Glomerular endothelial cell (primary cell): ENCODE measurements at regions not wholly inside any gene's neighbourhood (a gene's known extent, or its start where the extent isn't known, plus 50 kb on each side); places are given as distances from the start of the nearest gene placed in this dataset.
"Not testable (repeated sequence)": the region's sequence is repeated elsewhere in the genome, so short reads cannot be mapped to it uniquely, and the experiment has no call there.

Experiments
- DNase-seq: peaks from one replicate; pipeline ENCODE4 v3.0.0-alpha.2; 2011; ENCODE audit warnings: low read depth, low spot score; ENCODE audit errors: extremely low read depth

DNA sequence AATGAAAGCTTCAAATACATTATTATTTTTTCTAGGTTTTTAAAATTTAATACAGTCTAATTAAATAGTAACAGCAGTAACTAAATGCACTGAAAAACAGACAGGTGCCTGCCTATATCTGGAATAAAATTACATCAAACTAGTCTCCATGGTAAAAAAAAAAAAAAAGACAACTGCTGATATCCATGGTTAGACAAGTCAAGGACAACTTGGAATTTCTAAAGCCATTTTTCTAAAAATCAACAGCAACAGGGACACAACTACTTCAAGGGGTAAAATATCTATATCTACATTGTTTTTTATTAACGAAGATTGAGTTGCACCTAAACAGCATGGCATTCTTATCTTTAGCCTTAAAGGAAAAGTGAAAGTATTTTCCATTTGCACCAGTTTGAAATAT lies 74.7 kb upstream of the VPREB1 start:
- no peak for DNase-seq

GRCh38 chr22:22168941-22169867 lies 75.4 kb upstream of the VPREB1 start:
- DNase-seq, result no peak

- DNase-seq, result no peak
These were observed 76.2 kb upstream of the VPREB1 start for GRCh38 chr22:22168190-22168940.

GRCh38 chr22:22167791-22168189 lies 76.8 kb upstream of the VPREB1 start:
- no peak for DNase-seq

- DNase-seq, result no peak
These were observed 77.5 kb upstream of the VPREB1 start for GRCh38 chr22:22166941-22167713.

- DNase-seq, result no peak
These were observed 78.5 kb upstream of the VPREB1 start for GRCh38 chr22:22165936-22166710.

- DNase-seq, result no peak
These were observed 79.9 kb upstream of the VPREB1 start for GRCh38 chr22:22164541-22165272.

DNA sequence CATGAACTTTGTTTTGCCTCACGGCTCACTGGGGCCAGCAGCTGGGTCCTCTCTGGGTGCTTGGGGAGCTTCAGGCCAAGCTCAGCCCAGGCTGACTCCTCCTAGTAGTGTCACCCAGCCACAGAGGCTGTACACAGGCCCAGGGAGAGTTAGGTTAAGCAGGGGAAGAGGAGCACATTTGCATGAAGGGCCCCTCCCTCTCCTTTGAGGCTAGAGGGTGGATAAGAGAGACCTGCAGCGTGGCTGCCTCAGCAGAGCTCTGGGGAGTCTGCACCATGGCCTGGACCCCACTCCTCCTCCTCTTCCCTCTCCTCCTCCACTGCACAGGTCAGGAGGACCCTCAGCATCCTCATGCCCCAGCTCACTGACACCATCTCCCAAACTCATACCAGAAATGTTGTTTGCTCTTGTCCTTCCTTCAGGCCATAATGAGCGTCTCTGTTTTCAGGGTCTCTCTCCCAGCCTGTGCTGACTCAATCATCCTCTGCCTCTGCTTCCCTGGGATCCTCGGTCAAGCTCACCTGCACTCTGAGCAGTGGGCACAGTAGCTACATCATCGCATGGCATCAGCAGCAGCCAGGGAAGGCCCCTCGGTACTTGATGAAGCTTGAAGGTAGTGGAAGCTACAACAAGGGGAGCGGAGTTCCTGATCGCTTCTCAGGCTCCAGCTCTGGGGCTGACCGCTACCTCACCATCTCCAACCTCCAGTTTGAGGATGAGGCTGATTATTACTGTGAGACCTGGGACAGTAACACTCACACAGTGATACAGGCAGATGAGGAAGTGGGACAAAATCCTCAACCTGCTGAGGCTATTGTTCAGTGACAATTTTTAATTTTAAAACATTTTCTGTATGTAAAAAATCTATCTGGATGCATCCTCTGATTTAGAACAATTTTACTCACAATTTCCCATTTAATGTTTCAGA lies 82.4 kb upstream of the VPREB1 start:
- no peak for DNase-seq

- DNase-seq, result not testable (repeated sequence)
These were observed 83.8 kb upstream of the VPREB1 start for GRCh38 chr22:22160768-22161167.

DNA sequence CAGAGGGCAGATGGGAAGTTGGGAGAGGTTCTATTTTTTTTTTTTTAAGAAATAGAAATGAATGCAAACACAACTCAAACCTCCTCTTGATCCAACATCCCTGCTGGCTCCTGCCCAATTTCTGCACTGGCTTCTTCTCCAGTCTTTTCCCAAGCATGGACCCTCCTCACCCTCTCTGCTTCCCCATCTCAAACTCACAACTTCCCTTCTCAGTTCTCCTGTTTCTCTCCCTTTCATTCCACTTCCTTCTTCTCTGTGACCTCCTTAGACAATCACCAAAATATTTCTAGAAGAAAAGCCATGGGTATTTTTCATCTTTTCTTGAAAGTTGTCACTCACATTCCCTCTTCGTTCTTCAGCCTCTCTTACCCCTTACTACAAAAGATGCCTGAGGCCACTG lies 85.2 kb upstream of the VPREB1 start:
- no peak for DNase-seq

DNA sequence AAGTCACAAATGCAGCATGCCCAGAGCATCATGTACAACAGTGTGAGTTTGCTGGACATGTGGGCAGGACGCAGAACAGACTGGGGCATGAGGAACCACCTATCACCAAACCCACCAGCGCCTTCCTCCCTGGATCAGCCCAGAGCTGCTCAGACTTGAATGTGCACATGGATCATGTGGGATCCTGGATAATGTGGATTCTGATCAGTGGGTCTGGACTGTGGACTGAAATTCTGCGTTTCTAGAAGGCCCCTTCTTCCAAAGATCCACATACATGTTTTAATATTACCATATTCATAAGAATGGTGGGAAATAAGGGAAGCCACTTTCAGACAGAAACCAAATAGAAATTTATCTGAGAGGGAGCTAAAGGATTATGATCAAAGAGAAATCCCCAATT lies 85.6 kb upstream of the VPREB1 start:
- DNase-seq, result no peak

- no peak for DNase-seq
These were observed 86.3 kb upstream of the VPREB1 start for GRCh38 chr22:22158207-22158816.

DNA sequence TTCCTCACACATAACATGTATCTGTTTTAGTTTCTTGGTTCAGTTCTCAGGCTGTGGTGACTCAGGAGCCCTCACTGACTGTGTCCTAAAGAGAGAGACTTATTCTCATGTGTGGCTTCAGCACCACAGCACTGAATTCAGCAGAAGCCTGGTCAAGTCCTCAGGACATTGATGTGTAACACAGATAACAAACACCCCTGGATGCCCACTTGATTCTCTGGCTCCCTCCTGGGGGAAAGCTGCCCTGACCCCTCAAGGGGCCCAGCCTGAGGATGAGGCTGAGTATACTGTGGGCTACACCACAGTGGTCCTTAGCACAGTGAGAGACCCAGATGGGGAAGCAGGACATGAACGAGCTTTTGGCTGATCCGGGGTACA lies 87.2 kb upstream of the VPREB1 start:
- DNase-seq, result no peak

DNA sequence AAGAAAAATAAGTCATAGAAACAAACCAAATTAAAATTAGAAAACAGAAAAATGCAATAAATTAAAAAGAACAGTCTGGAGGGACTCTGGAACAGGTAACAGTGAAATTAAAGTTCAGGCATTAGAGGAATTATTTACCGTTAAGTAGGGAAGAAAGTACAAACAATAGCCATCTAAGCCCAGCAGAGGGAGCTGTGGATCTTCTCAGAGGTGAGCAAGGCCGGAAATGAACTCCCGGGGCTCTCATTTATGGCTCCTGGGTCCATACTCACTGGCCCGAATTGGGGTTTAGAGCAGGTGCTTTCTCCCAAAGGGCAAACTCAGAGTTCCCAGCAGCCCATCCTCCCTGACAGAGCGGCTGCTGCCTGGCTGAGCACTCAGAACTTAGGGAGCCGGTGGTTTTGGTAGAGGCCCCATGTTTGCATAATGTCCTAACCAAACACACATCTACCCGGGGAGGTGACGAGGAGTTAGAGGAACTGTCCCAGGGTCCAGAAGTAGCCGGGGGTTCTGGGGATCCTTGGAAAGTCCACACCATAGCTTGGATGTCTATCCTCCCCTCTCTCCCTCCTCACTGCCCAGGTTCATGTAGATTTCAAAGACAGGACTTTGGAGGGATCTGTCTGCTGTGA lies 87.8 kb upstream of the VPREB1 start:
- peak; percentile 39 for DNase-seq

DNA sequence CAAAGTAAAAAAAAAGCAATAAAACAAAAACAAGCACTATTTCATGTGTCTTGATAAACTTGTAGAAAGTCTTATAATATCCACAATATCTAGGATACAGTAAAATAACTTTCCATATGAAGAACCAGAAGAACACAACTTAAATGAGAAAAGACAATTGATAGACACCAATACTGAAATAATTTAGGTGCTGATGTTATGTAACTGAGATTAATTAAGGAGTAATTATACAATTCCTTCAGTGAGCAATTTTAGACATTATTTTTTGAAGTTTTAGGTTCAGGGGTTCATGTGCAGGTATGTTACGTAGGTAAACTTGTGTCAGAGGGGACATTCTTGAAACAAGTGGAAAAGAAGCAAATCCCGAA lies 88.3 kb upstream of the VPREB1 start:
- DNase-seq, result no peak

DNA sequence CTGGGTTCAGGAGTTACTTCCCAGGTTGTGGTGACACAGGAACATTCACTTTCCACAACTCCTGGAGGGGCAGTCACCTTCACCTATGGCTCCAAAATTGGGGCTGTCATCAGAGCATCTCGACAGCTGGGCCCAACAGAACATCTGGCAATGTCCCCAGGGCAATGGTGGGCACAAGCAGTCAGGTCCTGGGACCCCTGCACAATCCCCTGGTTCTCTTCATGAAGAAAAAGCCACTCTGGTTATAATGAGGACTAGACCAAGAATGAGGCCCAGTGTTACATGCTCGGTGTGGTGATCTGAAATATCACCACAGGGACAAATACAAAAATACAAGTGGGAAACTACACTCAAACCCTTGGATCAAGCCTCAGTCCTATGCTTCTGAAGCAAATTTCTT lies 89.0 kb upstream of the VPREB1 start:
- no peak for DNase-seq

DNA sequence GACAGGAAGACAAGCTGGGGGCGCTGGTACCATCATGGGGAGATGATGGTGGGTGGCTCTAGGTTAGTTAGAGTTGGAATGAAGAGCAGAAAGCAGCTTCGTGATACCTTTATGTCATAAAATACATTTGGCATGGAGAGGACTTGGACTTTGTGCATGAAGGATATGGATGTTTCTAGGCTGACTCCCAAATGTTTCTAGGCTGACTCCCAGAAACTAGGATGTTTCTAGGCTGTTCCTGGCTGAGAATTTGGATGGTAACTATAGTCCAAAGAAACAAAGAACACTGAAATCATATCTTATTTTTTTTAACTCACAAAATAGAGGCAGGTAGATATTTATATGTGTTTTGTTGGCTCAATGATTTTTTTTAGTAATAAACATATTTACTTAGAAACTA lies 89.4 kb upstream of the VPREB1 start:
- DNase-seq, result no peak

GRCh38 chr22:22154040-22154439 lies 90.5 kb upstream of the VPREB1 start:
- no peak for DNase-seq
